GM19372 (cell line): ENCODE measurements at regions not wholly inside any gene's neighbourhood (a gene's known extent, or its start where the extent isn't known, plus 50 kb on each side); places are given as distances from the start of the nearest gene placed in this dataset.
"Not testable (repeated sequence)": the region's sequence is repeated elsewhere in the genome, so short reads cannot be mapped to it uniquely, and the experiment has no call there.

Source experiments
- ATAC-seq: cut with Tn5 transposase; IDR thresholded peaks from one replicate; pipeline ENCODE4 v1.9.1; 2021; ENCODE audit warnings: mild to moderate bottlenecking, low read depth, moderate library complexity; ENCODE audit not compliant: unreplicated experiment

GRCh38 chrY:7687086-7687485 is 775.5 kb upstream of the AMELY start:
- ATAC-seq = no peak

GRCh38 chrY:7684546-7684945 is 773.0 kb upstream of the AMELY start:
- no peak for ATAC-seq

DNA sequence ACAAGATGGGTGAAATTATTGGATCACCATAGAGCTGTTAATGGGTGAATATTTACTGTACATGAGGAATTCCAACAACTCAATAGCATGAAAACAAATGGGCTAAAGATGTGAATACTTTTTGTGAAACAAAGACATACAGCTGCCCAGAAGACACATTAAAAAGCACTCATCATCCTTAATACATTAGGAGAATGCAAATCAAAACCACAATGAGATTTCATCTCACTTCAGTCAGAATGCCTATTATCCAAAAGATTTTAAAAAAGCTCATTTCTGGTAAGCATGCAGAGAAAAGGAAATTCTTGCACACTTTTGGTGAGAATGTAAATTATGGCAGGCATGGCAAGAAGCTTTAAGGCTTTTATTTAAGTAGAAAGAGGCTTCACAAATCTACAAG is 770.8 kb upstream of the AMELY start:
- ATAC-seq = no peak

DNA sequence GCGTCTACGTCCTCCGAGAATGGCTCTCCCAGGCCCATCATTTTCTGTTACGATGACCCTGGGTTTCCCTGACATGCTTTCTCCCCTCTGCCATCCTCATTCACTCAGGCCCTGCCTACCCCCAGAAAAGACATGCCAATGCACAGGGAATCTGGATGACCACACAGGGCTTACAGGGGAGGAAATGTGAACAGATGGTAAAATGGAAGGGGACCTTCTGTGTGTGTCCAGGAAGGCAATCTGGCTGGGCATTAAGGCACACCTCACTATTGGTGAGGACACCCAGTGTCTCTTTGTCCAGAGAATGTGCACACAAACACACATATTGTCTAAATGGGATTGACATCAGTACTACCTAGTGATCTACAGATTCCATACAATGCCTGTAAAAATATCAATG is 769.9 kb upstream of the AMELY start:
- no peak for ATAC-seq

- no peak for ATAC-seq
Observed at GRCh38 chrY:7674465-7674864, 762.9 kb upstream of the AMELY start.

- no peak for ATAC-seq
Observed at GRCh38 chrY:7672796-7673195, 761.2 kb upstream of the AMELY start.

GRCh38 chrY:7663261-7663660 is 751.7 kb upstream of the AMELY start:
- no peak for ATAC-seq

- ATAC-seq = no peak
Observed at GRCh38 chrY:7659047-7659446, 747.5 kb upstream of the AMELY start.

- no peak for ATAC-seq
Observed at GRCh38 chrY:7656596-7656995, 745.0 kb upstream of the AMELY start.

- no peak for ATAC-seq
Observed at GRCh38 chrY:7654985-7655384, 743.4 kb upstream of the AMELY start.

- ATAC-seq = not testable (repeated sequence)
Observed at GRCh38 chrY:7649866-7650265, 738.3 kb upstream of the AMELY start.
